ENCODE measurements at regions not wholly inside any gene's neighbourhood (a gene's known extent, or its start where the extent isn't known, plus 50 kb on each side); places are given as distances from the start of the nearest gene placed in this dataset.

DNA sequence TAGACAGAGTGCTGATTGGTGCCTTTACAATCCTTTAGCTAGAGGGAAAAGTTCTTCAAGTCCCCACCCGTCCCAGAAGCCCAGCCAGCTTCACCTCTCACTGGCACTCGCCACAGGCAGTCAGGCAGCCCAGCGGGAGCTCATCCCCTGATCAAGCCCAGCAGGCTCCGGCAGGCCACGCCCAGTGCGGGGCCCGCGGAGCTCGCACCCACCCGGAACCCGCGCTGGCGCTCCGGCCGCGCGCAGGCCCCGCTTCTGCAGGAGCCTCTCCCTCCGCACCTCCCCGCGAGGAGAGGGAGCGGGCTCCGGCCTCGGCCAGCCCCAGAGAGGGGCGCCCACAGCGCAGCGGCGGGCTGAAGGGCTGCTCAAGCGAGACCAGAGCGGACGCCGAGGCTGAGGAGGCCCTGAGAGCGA, 202.4 kb upstream of the PDGFD start:
- TF ChIP-seq, protein P1, sequence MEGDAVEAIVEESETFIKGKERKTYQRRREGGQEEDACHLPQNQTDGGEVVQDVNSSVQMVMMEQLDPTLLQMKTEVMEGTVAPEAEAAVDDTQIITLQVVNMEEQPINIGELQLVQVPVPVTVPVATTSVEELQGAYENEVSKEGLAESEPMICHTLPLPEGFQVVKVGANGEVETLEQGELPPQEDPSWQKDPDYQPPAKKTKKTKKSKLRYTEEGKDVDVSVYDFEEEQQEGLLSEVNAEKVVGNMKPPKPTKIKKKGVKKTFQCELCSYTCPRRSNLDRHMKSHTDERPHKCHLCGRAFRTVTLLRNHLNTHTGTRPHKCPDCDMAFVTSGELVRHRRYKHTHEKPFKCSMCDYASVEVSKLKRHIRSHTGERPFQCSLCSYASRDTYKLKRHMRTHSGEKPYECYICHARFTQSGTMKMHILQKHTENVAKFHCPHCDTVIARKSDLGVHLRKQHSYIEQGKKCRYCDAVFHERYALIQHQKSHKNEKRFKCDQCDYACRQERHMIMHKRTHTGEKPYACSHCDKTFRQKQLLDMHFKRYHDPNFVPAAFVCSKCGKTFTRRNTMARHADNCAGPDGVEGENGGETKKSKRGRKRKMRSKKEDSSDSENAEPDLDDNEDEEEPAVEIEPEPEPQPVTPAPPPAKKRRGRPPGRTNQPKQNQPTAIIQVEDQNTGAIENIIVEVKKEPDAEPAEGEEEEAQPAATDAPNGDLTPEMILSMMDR (IDR thresholded peaks at IDR 0.05; ENCODE audit: low read depth, low read length) = no peak
- no peak for TF ChIP-seq POLR2A (IDR thresholded peaks at IDR 0.05; ENCODE audit: extremely low read depth, insufficient read length)
- no peak for TF ChIP-seq MYC (IDR thresholded peaks at IDR 0.05; ENCODE audit: low read depth, low read length)
